KMS-11 (cell line): ENCODE measurements at regions not wholly inside any gene's neighbourhood (a gene's known extent, or its start where the extent isn't known, plus 50 kb on each side); places are given as distances from the start of the nearest gene placed in this dataset.

ENCODE experiments used
- H2AFZ ChIP-seq: fragments of 200-600 bp; sonication (generic); 2 replicates; pipeline ENCODE4 v1.6.1; 2016; ENCODE audit warnings: antibody characterized with exemption, mixed run types, low read depth
- H3K27ac ChIP-seq: fragments of 200-600 bp; sonication (generic); 2 replicates; pipeline ENCODE4 v1.6.1; 2016; ENCODE audit warnings: mild to moderate bottlenecking, mixed run types
- H3K27me3 ChIP-seq: fragments of 200-600 bp; sonication (generic); 2 replicates; pipeline ENCODE4 v1.6.1; 2017; ENCODE audit warnings: mild to moderate bottlenecking, low read depth, mixed run types, moderate library complexity; ENCODE audit not compliant: insufficient read depth
- H3K36me3 ChIP-seq: fragments of 200-600 bp; sonication (generic); 2 replicates; pipeline ENCODE4 v1.6.1; 2017; ENCODE audit warnings: mild to moderate bottlenecking, mixed run types; ENCODE audit not compliant: insufficient read depth
- H3K4me1 ChIP-seq: fragments of 200-600 bp; sonication (generic); 2 replicates; pipeline ENCODE4 v1.6.1; 2016; ENCODE audit warnings: mild to moderate bottlenecking, low read depth, mixed run types; ENCODE audit not compliant: poor library complexity, severe bottlenecking
- H3K4me2 ChIP-seq: fragments of 200-600 bp; sonication (generic); 2 replicates; pipeline ENCODE4 v1.7.0; 2016; ENCODE audit warnings: mild to moderate bottlenecking, mixed run types
- H3K4me3 ChIP-seq: fragments of 200-600 bp; sonication (generic); IDR thresholded peaks from 2 replicates; pipeline ENCODE4 v1.6.1; 2017; ENCODE audit warnings: low read depth, low read length, mixed read lengths; ENCODE audit not compliant: insufficient read depth
- H3K79me2 ChIP-seq: fragments of 200-600 bp; sonication (generic); 2 replicates; pipeline ENCODE4 v1.6.1; 2016; ENCODE audit warnings: low read depth, mixed run types; ENCODE audit not compliant: insufficient read depth
- H3K9ac ChIP-seq: fragments of 200-600 bp; sonication (generic); 2 replicates; pipeline ENCODE4 v1.6.1; 2016; ENCODE audit warnings: mild to moderate bottlenecking, mixed run types
- H4K20me1 ChIP-seq: fragments of 200-600 bp; sonication (generic); 2 replicates; pipeline ENCODE4 v1.6.1; 2016; ENCODE audit warnings: mild to moderate bottlenecking, mixed run types; ENCODE audit not compliant: insufficient read depth
- TF ChIP-seq, protein P1 (sequence below): fragments of 200-600 bp; sonication (generic); conservative IDR thresholded peaks from 2 replicates; pipeline ENCODE4 v1.6.1; 2017; ENCODE audit warnings: low read depth, mild to moderate bottlenecking, antibody characterized with exemption, low read length, moderate library complexity, mixed read lengths

DNA sequence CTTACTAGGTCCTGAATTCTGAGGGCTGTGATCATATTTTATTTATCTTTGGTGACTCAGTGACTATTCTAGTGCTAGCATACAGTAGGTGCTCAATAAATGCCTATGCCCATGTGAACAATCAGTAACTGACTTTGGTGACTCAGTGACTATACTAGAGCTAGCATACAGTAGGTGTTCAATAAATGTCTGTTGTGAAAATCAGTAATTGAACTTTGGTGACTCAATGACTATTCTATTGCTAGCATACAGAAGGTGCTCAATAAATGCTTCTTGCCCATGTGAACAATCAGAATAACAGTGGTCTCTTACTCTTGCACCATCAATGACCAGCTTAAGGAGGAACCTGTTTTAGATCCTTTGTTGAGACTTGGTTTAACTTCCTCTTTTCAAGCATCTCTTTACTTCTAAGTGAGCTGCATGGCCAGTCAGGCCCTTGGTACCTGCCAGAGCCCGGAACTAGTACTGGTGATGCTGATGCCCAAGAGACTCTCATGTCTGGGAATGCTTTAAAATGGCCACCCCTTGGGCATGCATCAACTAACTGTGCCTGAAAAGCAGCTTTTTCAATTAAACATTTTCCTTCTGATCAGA lies 214.9 kb upstream of the SPRED2 start:
- no peaks in the 10 kb centered on the region for H3K79me2 ChIP-seq
- TF ChIP-seq, protein P1, sequence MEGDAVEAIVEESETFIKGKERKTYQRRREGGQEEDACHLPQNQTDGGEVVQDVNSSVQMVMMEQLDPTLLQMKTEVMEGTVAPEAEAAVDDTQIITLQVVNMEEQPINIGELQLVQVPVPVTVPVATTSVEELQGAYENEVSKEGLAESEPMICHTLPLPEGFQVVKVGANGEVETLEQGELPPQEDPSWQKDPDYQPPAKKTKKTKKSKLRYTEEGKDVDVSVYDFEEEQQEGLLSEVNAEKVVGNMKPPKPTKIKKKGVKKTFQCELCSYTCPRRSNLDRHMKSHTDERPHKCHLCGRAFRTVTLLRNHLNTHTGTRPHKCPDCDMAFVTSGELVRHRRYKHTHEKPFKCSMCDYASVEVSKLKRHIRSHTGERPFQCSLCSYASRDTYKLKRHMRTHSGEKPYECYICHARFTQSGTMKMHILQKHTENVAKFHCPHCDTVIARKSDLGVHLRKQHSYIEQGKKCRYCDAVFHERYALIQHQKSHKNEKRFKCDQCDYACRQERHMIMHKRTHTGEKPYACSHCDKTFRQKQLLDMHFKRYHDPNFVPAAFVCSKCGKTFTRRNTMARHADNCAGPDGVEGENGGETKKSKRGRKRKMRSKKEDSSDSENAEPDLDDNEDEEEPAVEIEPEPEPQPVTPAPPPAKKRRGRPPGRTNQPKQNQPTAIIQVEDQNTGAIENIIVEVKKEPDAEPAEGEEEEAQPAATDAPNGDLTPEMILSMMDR, result no peak
- H3K27ac ChIP-seq, result no peak overlapping the region
- H3K4me3 ChIP-seq, result no peak overlapping the region
- H3K9ac ChIP-seq, result no peak overlapping the region
- H2AFZ ChIP-seq, result no peak overlapping the region
- H3K4me2 ChIP-seq, result no peak overlapping the region
- H3K36me3 ChIP-seq, result no peaks in the 10 kb centered on the region
- H4K20me1 ChIP-seq, result no peaks in the 10 kb centered on the region
- no peaks in the 10 kb centered on the region for H3K27me3 ChIP-seq
- H3K4me1 ChIP-seq, result no peaks in the 10 kb centered on the region

- Histone ChIP-seq H3K4me3 (no peak overlapping the region), H3K9ac (no peak overlapping the region), H3K4me2 (no peak overlapping the region), H3K79me2 (no peaks in the 10 kb centered on the region), H2AFZ (peak overlapping the region; percentile 94; the same call in 1 of the 2 replicates), H3K4me1 (no peaks in the 10 kb centered on the region), H3K27me3 (no peaks in the 10 kb centered on the region), H3K27ac (no peak overlapping the region), H3K36me3 (no peaks in the 10 kb centered on the region), H4K20me1 (no peaks in the 10 kb centered on the region)
- TF ChIP-seq, protein P1, result peak; percentile 10; the same call in 1 of the 2 replicates
Observed at GRCh38 chr2:65640793-65641103, 208.3 kb upstream of the SPRED2 start.

DNA sequence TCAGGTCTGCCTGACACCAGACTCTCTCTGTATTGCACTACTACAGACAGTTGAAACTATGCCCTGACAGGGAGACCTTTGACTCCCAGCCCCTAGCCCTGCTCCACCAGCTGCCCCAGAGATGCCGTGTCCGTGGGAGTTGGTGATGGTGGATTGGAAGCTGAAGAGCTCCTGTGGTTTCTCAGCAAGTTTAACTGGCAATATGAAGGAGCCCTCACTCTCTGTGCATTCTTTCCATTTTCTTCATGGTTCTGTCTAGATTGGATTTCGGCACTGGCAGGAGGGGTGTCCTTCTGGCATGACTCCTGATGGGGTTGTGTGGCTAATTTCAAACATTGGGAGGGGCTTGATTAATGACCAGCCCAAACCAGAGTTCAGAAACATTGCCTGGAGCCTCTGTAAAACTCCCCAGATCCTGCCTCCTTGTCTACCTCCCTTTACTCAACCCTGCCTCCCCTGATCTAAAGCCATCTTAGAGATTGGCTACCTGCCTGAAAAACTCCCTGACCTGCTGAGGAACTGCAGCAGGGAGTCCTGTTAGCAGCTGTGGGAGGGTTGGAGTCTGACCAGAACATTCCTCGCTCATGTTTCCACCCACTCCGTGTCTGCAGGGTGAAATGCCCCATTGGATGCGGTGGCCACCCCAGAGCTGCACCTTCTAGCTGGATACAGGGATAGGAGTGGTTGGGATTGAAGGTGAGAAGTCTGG lies 206.9 kb upstream of the SPRED2 start:
- H3K4me2 ChIP-seq, result no peak overlapping the region
- H3K9ac ChIP-seq, result no peak overlapping the region

DNA sequence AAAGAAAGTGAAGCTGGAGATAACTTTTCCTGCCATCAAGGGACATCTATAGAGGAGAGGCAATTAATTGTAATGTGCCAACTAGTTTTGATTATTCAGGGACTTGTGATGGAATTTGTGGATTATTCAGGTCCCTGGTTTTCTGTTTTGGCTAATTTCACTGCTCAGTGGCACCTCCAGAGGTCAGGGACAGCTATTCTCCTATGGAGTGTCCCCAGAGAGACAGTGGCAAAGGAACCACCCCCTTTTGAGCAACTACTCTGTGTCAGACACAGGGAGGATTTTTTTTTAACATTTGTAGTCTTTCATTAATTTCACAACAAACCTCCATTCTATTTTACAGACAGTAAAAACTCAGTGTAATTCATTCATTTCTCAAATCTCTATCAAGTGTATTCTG lies 206.0 kb upstream of the SPRED2 start:
- Histone ChIP-seq H3K36me3 (no peaks in the 10 kb centered on the region), H3K27me3 (no peaks in the 10 kb centered on the region), H3K4me1 (no peaks in the 10 kb centered on the region), H3K4me3 (no peak overlapping the region), H3K27ac (no peak overlapping the region), H4K20me1 (no peaks in the 10 kb centered on the region), H3K79me2 (no peaks in the 10 kb centered on the region), H3K9ac (no peak overlapping the region), H3K4me2 (no peak overlapping the region), H2AFZ (no peak overlapping the region)
- TF ChIP-seq, protein P1, result peak; percentile 38; the same call in 1 of the 2 replicates

More for the DNA sequence above, 206.9 kb upstream of the SPRED2 start:
- H3K27me3 ChIP-seq, result no peaks in the 10 kb centered on the region
- H3K4me1 ChIP-seq, result no peaks in the 10 kb centered on the region
- H3K27ac ChIP-seq, result no peak overlapping the region
- H3K4me3 ChIP-seq, result no peak overlapping the region
- no peaks in the 10 kb centered on the region for H3K36me3 ChIP-seq
- TF ChIP-seq, protein P1, result no peak
- no peak overlapping the region for H2AFZ ChIP-seq
- H3K79me2 ChIP-seq, result no peaks in the 10 kb centered on the region
- no peaks in the 10 kb centered on the region for H4K20me1 ChIP-seq
